HG03520 (cell line): ENCODE measurements at regions not wholly inside any gene's neighbourhood (a gene's known extent, or its start where the extent isn't known, plus 50 kb on each side); places are given as distances from the start of the nearest gene placed in this dataset.

ENCODE experiments used
- ATAC-seq: cut with Tn5 transposase; IDR thresholded peaks from one replicate; pipeline ENCODE4 v1.9.1; 2021; ENCODE audit warnings: mild to moderate bottlenecking, moderate library complexity; ENCODE audit not compliant: unreplicated experiment

GRCh38 chr6:44500074-44500473 lies 112.6 kb downstream of the CDC5L start:
- no peak for ATAC-seq

- no peak for ATAC-seq
Observed at GRCh38 chr6:44503471-44503870, 116.0 kb downstream of the CDC5L start.

GRCh38 chr6:44504301-44504791 lies 116.8 kb downstream of the CDC5L start:
- no peak for ATAC-seq

GRCh38 chr6:44505751-44506150 lies 118.2 kb downstream of the CDC5L start:
- ATAC-seq = no peak

GRCh38 chr6:44507014-44507413 lies 119.5 kb downstream of the CDC5L start:
- ATAC-seq = no peak

GRCh38 chr6:44508646-44509045 lies 121.1 kb downstream of the CDC5L start:
- ATAC-seq = no peak

GRCh38 chr6:44511126-44511525 lies 123.6 kb downstream of the CDC5L start:
- no peak for ATAC-seq

GRCh38 chr6:44512868-44513741 lies 125.6 kb downstream of the CDC5L start:
- no peak for ATAC-seq

- ATAC-seq = no peak
Observed at GRCh38 chr6:44514085-44514484, 126.6 kb downstream of the CDC5L start.

GRCh38 chr6:44514576-44515193 lies 127.2 kb downstream of the CDC5L start:
- ATAC-seq = no peak

GRCh38 chr6:44522871-44523270 lies 135.4 kb downstream of the CDC5L start:
- no peak for ATAC-seq

GRCh38 chr6:44524476-44525227 lies 137.1 kb downstream of the CDC5L start:
- ATAC-seq = no peak

- ATAC-seq = no peak
Observed at GRCh38 chr6:44525761-44526351, 138.3 kb downstream of the CDC5L start.

- no peak for ATAC-seq
Observed at GRCh38 chr6:44527181-44527580, 139.7 kb downstream of the CDC5L start.

- no peak for ATAC-seq
Observed at GRCh38 chr6:44527583-44528369, 140.3 kb downstream of the CDC5L start.

GRCh38 chr6:44528370-44528644 lies 140.8 kb downstream of the CDC5L start:
- no peak for ATAC-seq

GRCh38 chr6:44528716-44529115 lies 141.2 kb downstream of the CDC5L start:
- ATAC-seq = no peak

- no peak for ATAC-seq
Observed at GRCh38 chr6:44529146-44529905, 141.8 kb downstream of the CDC5L start.

GRCh38 chr6:44530209-44530909 lies 142.9 kb downstream of the CDC5L start:
- ATAC-seq = no peak
